ENCODE measurements at regions not wholly inside any gene's neighbourhood (a gene's known extent, or its start where the extent isn't known, plus 50 kb on each side); places are given as distances from the start of the nearest gene placed in this dataset.
"Not testable (repeated sequence)": the region's sequence is repeated elsewhere in the genome, so short reads cannot be mapped to it uniquely, and the experiment has no call there.

GRCh38 chr17:31724026-31724425, 135.0 kb downstream of the COPRS start:
- intact Hi-C loops (cut with DNase I), result no loop called here
- no peak for DNase-seq (ENCODE audit: low spot score)
- no peak for ATAC-seq

DNA sequence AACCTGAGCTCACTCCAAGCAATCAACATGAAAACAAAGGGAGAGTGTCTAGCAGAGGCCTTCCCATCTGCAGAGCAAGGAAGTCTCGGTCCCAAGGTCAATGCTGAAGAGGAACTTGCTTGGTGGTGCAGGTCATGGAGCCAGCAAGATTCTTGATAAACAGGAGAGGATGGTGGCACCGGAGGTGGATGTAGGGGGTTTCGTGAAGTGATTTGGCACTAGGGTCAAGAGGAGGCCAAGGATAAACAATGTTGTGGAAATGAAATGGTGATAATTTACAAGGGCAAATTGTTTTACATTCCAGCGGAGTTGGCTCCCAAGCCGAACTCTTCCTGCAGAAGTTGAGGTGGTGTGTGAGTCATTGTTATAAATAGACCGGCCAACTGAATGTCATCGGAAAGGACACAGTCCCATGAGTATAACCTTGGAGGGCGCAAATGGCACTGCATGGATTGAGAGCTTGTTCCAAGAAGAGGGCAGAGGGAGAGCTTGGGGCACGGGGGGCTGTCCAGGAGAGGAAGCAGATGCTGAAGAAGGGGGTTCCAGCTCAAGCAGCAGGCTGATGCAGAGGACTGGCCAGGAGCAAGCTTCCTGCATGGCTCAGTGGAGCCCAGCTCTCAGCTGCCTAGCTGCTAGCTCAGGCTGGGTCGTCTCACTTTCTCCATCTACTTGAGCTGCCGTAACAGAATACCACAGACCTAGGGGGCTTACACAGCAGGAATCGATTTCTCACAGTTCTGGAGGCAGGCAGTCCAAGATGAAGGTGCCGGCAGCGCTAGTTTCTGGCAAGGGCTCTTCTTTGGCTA, 136.6 kb downstream of the COPRS start:
- intact Hi-C loops (cut with DNase I), result no loop called here
- DNase-seq (ENCODE audit: low spot score) (no peak), ATAC-seq (no peak)

GRCh38 chr17:31721291-31722025, 137.6 kb downstream of the COPRS start:
- DNase-seq (ENCODE audit: low spot score) (no peak), ATAC-seq (no peak)
- intact Hi-C loops (cut with DNase I), result no loop called here

GRCh38 chr17:31717251-31717650, 141.8 kb downstream of the COPRS start:
- ATAC-seq; intact Hi-C loops (cut with DNase I); DNase-seq (ENCODE audit: low spot score): not testable (repeated sequence)

GRCh38 chr17:31715446-31715845, 143.6 kb downstream of the COPRS start:
- intact Hi-C loops (cut with DNase I), result no loop called here
- DNase-seq (ENCODE audit: low spot score), result no peak
- no peak for ATAC-seq

DNA sequence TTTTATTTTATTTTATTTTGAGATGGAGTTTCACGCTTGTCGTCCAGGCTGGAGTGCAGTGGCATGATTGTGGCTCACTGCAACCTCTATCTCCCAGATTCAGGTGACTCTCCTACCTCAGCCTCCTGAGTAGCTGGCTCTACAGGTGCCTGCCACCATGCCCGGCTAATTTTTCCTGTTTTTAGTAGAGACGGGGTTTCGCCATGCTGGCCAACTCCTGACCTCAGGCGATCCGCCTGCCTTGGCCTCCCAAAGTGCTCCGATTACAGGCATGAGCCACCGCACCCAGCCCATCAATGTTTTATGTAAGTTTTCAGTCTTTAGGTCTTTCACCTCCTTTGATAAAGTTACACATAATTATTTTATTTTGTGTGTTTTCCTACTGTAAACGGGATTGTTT, 154.6 kb downstream of the COPRS start:
- ATAC-seq (no peak), DNase-seq (ENCODE audit: low spot score) (no peak)
- intact Hi-C loops (cut with DNase I), result no loop called here

- no peak for ATAC-seq
- intact Hi-C loops (cut with DNase I), result no loop called here
- no peak for DNase-seq (ENCODE audit: low spot score)
Measured at GRCh38 chr17:31702041-31702440, 157.0 kb downstream of the COPRS start.

GRCh38 chr17:31700973-31701372, 158.1 kb downstream of the COPRS start:
- intact Hi-C loops (cut with DNase I), result no loop called here
- ATAC-seq (no peak), DNase-seq (ENCODE audit: low spot score) (no peak)

- ATAC-seq (no peak), DNase-seq (ENCODE audit: low spot score) (no peak)
- intact Hi-C loops (cut with DNase I), result no loop called here
Measured at GRCh38 chr17:31699886-31700285, 159.2 kb downstream of the COPRS start.

DNA sequence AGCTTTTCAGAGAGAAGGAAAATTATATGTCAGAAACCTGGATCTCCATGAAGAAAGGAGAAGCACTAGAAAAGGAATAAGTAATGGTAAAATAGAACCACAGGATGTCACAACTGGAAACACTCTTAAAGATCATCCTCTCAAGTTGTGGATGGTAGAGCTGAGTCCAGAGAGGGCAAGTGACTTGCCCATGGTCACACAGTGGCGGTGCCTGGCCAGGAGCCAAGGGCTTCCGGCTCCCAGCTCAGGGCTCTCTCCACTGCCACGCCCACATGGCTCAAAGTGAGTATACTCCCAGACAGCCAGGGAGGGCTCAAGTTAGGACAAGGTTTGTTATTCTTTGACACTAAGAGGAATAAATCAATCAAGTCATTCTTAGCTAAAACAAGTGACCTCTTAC, 159.8 kb downstream of the COPRS start:
- ATAC-seq, result no peak
- intact Hi-C loops (cut with DNase I), result no loop called here
- no peak for DNase-seq (ENCODE audit: low spot score)

GRCh38 chr17:31698751-31699150, 160.3 kb downstream of the COPRS start:
- intact Hi-C loops (cut with DNase I), result no loop called here
- ATAC-seq (no peak), DNase-seq (ENCODE audit: low spot score) (no peak)

- DNase-seq (ENCODE audit: low spot score), result no peak
- intact Hi-C loops (cut with DNase I), result no loop called here
- ATAC-seq, result no peak
Measured at GRCh38 chr17:31697838-31698237, 161.2 kb downstream of the COPRS start.

- ATAC-seq, result no peak
- no peak for DNase-seq (ENCODE audit: low spot score)
- intact Hi-C loops (cut with DNase I), result no loop called here
Measured at GRCh38 chr17:31696703-31697325, 162.2 kb downstream of the COPRS start.

GRCh38 chr17:31696184-31696602, 162.9 kb downstream of the COPRS start:
- ATAC-seq (peak; percentile 93), DNase-seq (ENCODE audit: low spot score) (peak; percentile 85)
- intact Hi-C loops (cut with DNase I), result no loop called here

DNA sequence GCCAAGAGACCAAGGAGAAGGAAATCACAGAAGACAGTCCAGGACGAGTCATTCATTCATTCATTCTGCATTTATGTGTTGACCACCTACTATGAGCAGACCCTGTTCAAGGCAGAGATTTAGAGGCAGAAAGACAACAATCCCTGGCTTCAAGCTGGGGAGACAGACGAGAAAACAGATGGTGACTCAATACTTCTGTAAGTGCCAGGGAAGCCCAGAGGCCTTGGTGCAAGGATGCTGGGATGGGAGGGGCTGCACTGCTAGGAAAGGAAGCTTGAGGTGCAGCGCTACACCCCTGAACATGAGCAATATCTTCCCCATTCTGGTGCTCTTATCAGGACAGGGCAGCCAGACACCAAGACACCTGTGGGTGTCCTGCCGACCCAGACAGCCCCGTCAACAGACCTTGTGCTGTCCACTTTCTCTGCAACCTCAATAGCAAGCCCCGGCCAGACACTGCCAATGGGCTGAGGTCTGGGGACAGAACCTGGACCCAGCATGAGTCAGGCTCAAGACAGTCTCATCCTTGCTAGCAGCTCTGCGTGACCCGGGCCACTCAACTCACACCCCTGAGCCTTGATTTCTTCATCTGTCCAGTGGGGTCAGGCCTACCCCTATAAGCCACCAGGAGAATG, 163.5 kb downstream of the COPRS start:
- intact Hi-C loops (cut with DNase I), result no loop called here
- DNase-seq (ENCODE audit: low spot score), result no peak
- peak; percentile 52 for ATAC-seq

- ATAC-seq (peak; percentile 14), DNase-seq (ENCODE audit: low spot score) (no peak)
- intact Hi-C loops (cut with DNase I), result no loop called here
Measured at GRCh38 chr17:31693433-31694220, 165.4 kb downstream of the COPRS start.

- ATAC-seq (no peak), DNase-seq (ENCODE audit: low spot score) (no peak)
- intact Hi-C loops (cut with DNase I), result no loop called here
Measured at GRCh38 chr17:31692632-31693031, 166.4 kb downstream of the COPRS start.

- intact Hi-C loops (cut with DNase I), result no loop called here
- ATAC-seq (peak; percentile 9), DNase-seq (ENCODE audit: low spot score) (no peak)
Measured at GRCh38 chr17:31692027-31692426, 167.0 kb downstream of the COPRS start.

Data from sciatic nerve (tissue), 2 donors.